ENCODE measurements at regions not wholly inside any gene's neighbourhood (a gene's known extent, or its start where the extent isn't known, plus 50 kb on each side); places are given as distances from the start of the nearest gene placed in this dataset.

DNA sequence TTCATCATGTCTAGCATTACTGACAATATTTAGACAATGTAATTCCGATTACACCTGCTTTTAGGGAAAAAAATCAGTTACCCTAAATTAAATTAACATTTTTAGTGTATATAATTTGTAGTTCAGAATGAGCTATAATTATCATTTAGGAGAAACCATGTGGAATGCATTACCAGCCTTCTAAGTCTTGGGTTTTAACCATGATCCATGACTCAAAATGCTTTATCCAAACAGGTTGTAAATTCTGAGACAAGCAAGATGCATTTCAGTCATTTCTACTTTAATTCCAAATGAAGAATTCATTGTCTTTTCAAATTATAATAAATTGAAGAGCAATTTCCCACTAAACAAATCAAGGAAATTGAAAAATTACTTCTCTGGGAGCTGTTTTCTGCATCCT, 243.7 kb upstream of the LRIG1 start:
- TF ChIP-seq, protein P1, sequence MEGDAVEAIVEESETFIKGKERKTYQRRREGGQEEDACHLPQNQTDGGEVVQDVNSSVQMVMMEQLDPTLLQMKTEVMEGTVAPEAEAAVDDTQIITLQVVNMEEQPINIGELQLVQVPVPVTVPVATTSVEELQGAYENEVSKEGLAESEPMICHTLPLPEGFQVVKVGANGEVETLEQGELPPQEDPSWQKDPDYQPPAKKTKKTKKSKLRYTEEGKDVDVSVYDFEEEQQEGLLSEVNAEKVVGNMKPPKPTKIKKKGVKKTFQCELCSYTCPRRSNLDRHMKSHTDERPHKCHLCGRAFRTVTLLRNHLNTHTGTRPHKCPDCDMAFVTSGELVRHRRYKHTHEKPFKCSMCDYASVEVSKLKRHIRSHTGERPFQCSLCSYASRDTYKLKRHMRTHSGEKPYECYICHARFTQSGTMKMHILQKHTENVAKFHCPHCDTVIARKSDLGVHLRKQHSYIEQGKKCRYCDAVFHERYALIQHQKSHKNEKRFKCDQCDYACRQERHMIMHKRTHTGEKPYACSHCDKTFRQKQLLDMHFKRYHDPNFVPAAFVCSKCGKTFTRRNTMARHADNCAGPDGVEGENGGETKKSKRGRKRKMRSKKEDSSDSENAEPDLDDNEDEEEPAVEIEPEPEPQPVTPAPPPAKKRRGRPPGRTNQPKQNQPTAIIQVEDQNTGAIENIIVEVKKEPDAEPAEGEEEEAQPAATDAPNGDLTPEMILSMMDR (IDR thresholded peaks at IDR 0.05; ENCODE audit: low read length), result no peak
- TF ChIP-seq EZH2 (IDR thresholded peaks at IDR 0.05; ENCODE audit: borderline replicate concordance, low read length), result no peak
